NCI-H146 treated with DMSO at 0.1 percent for 48 hours (cell line): ENCODE measurements at regions not wholly inside any gene's neighbourhood (a gene's known extent, or its start where the extent isn't known, plus 50 kb on each side); places are given as distances from the start of the nearest gene placed in this dataset.
"Not testable (repeated sequence)": the region's sequence is repeated elsewhere in the genome, so short reads cannot be mapped to it uniquely, and the experiment has no call there.

Experiments used
- DNase-seq: peaks from one replicate; lab custom pipeline; 2025; ENCODE audit not compliant: unreplicated experiment; lab: John Stamatoyannopoulos, UW

GRCh38 chr12:86723326-86723725 is 467.1 kb upstream of the MGAT4C start:
- DNase-seq = no peak

GRCh38 chr12:86721713-86722397 is 465.7 kb upstream of the MGAT4C start:
- no peak for DNase-seq

- DNase-seq = no peak
Observed at GRCh38 chr12:86719381-86719780, 463.2 kb upstream of the MGAT4C start.

- DNase-seq = no peak
Observed at GRCh38 chr12:86713121-86713520, 456.9 kb upstream of the MGAT4C start.

- no peak for DNase-seq
Observed at GRCh38 chr12:86712425-86712843, 456.2 kb upstream of the MGAT4C start.

GRCh38 chr12:86711731-86712130 is 455.5 kb upstream of the MGAT4C start:
- no peak for DNase-seq

- no peak for DNase-seq
Observed at GRCh38 chr12:86710109-86710508, 453.9 kb upstream of the MGAT4C start.

- DNase-seq = not testable (repeated sequence)
Observed at GRCh38 chr12:86709017-86709416, 452.8 kb upstream of the MGAT4C start.

- DNase-seq = no peak
Observed at GRCh38 chr12:86698641-86698980, 442.4 kb upstream of the MGAT4C start.

GRCh38 chr12:86697916-86698640 is 441.9 kb upstream of the MGAT4C start:
- no peak for DNase-seq

- DNase-seq = no peak
Observed at GRCh38 chr12:86683568-86684304, 427.5 kb upstream of the MGAT4C start.

GRCh38 chr12:86681060-86681459 is 424.9 kb upstream of the MGAT4C start:
- DNase-seq = no peak

GRCh38 chr12:86675197-86675596 is 419.0 kb upstream of the MGAT4C start:
- no peak for DNase-seq

GRCh38 chr12:86670986-86671385 is 414.8 kb upstream of the MGAT4C start:
- DNase-seq = no peak

- DNase-seq = no peak
Observed at GRCh38 chr12:86669010-86669409, 412.8 kb upstream of the MGAT4C start.

GRCh38 chr12:86666316-86666715 is 410.1 kb upstream of the MGAT4C start:
- DNase-seq = no peak

- no peak for DNase-seq
Observed at GRCh38 chr12:86663716-86664115, 407.5 kb upstream of the MGAT4C start.

GRCh38 chr12:86663173-86663572 is 407.0 kb upstream of the MGAT4C start:
- no peak for DNase-seq

GRCh38 chr12:86662464-86662863 is 406.3 kb upstream of the MGAT4C start:
- no peak for DNase-seq

GRCh38 chr12:86660488-86661147 is 404.4 kb upstream of the MGAT4C start:
- no peak for DNase-seq

GRCh38 chr12:86659985-86660384 is 403.8 kb upstream of the MGAT4C start:
- DNase-seq = no peak

GRCh38 chr12:86658303-86658702 is 402.1 kb upstream of the MGAT4C start:
- no peak for DNase-seq
